G401 (cell line): ENCODE measurements at regions not wholly inside any gene's neighbourhood (a gene's known extent, or its start where the extent isn't known, plus 50 kb on each side); places are given as distances from the start of the nearest gene placed in this dataset.
"Not testable (repeated sequence)": the region's sequence is repeated elsewhere in the genome, so short reads cannot be mapped to it uniquely, and the experiment has no call there.

Source experiments
- DNase-seq: peaks from one replicate; pipeline ENCODE4 v3.0.0-alpha.2; 2015; ENCODE audit warnings: low spot score
- in situ Hi-C: cut with HindIII; loops from 2 replicates; pipeline ENCODE4 v1.10.0; 2016; ENCODE audit warnings: low sequenced_read_pairs, mixed read lengths

- in situ Hi-C loops, result no loop called here
Observed at GRCh38 chrX:26915064-26915463, 548.1 kb downstream of the PPP4R3C start.

GRCh38 chrX:26914232-26914631, 548.9 kb downstream of the PPP4R3C start:
- DNase-seq, result no peak
- in situ Hi-C loops, result no loop called here

More at GRCh38 chrX:26915064-26915463, 548.1 kb downstream of the PPP4R3C start:
- DNase-seq, result no peak

GRCh38 chrX:26911785-26912184, 551.4 kb downstream of the PPP4R3C start:
- in situ Hi-C loops, result not testable (repeated sequence)

GRCh38 chrX:26909728-26910127, 553.4 kb downstream of the PPP4R3C start:
- in situ Hi-C loops, result no loop called here
- DNase-seq, result no peak

More at GRCh38 chrX:26911785-26912184, 551.4 kb downstream of the PPP4R3C start:
- DNase-seq, result not testable (repeated sequence)

GRCh38 chrX:26908218-26908617, 554.9 kb downstream of the PPP4R3C start:
- DNase-seq, result no peak
- in situ Hi-C loops, result no loop called here

GRCh38 chrX:26889574-26889973, 573.6 kb downstream of the PPP4R3C start:
- no peak for DNase-seq
- in situ Hi-C loops, result no loop called here

- in situ Hi-C loops, result no loop called here
- no peak for DNase-seq
Observed at GRCh38 chrX:26873736-26874135, 589.4 kb downstream of the PPP4R3C start.

- no peak for DNase-seq
- in situ Hi-C loops, result no loop called here
Observed at GRCh38 chrX:26871967-26872366, 591.2 kb downstream of the PPP4R3C start.

- in situ Hi-C loops, result no loop called here
- peak; percentile 0 for DNase-seq
Observed at GRCh38 chrX:26851981-26852380, 611.2 kb downstream of the PPP4R3C start.

GRCh38 chrX:26848511-26848910, 614.6 kb downstream of the PPP4R3C start:
- in situ Hi-C loops, result no loop called here
- DNase-seq, result no peak

- in situ Hi-C loops, result no loop called here
- no peak for DNase-seq
Observed at GRCh38 chrX:26845056-26845455, 618.1 kb downstream of the PPP4R3C start.

GRCh38 chrX:26822448-26822847, 606.5 kb downstream of the MAGEB5 start:
- in situ Hi-C loops, result no loop called here
- DNase-seq, result no peak

GRCh38 chrX:26789751-26790150, 573.8 kb downstream of the MAGEB5 start:
- no peak for DNase-seq
- in situ Hi-C loops, result no loop called here

- DNase-seq, result no peak
- in situ Hi-C loops, result no loop called here
Observed at GRCh38 chrX:26788402-26788998, 572.5 kb downstream of the MAGEB5 start.

- DNase-seq, result peak; percentile 0
- in situ Hi-C loops, result no loop called here
Observed at GRCh38 chrX:26783512-26784225, 567.7 kb downstream of the MAGEB5 start.

- in situ Hi-C loops, result no loop called here
- no peak for DNase-seq
Observed at GRCh38 chrX:26778320-26778888, 562.4 kb downstream of the MAGEB5 start.

- in situ Hi-C loops, result no loop called here
- no peak for DNase-seq
Observed at GRCh38 chrX:26762253-26762652, 546.3 kb downstream of the MAGEB5 start.

GRCh38 chrX:26755760-26756159, 539.8 kb downstream of the MAGEB5 start:
- in situ Hi-C loops, DNase-seq: not testable (repeated sequence)

- DNase-seq, result no peak
Observed at GRCh38 chrX:26747877-26748276, 531.9 kb downstream of the MAGEB5 start.

GRCh38 chrX:26722666-26723428, 506.9 kb downstream of the MAGEB5 start:
- DNase-seq, result no peak
- in situ Hi-C loops, result no loop called here

More at GRCh38 chrX:26747877-26748276, 531.9 kb downstream of the MAGEB5 start:
- in situ Hi-C loops, result no loop called here
